Epithelial cell of esophagus (primary cell): ENCODE measurements at regions not wholly inside any gene's neighbourhood (a gene's known extent, or its start where the extent isn't known, plus 50 kb on each side); places are given as distances from the start of the nearest gene placed in this dataset.
A peak's percentile ranks its signal among the peaks of the same experiment; 100 is the strongest.

Experiments
- DNase-seq: peaks from one replicate; pipeline ENCODE4 v3.0.0; 2010; ENCODE audit warnings: low read depth
- H3K4me3 ChIP-seq: 2 replicates; pipeline ENCODE4 v1.5.1; 2011; ENCODE audit warnings: mild to moderate bottlenecking, low read length, control low read depth
- CTCF ChIP-seq: IDR thresholded peaks from 2 replicates; pipeline ENCODE4 v1.5.1; 2011; ENCODE audit warnings: low read depth, mild to moderate bottlenecking, low read length, control low read depth, inconsistent platforms; ENCODE audit not compliant: insufficient read depth; ENCODE audit errors: missing control alignments

DNA sequence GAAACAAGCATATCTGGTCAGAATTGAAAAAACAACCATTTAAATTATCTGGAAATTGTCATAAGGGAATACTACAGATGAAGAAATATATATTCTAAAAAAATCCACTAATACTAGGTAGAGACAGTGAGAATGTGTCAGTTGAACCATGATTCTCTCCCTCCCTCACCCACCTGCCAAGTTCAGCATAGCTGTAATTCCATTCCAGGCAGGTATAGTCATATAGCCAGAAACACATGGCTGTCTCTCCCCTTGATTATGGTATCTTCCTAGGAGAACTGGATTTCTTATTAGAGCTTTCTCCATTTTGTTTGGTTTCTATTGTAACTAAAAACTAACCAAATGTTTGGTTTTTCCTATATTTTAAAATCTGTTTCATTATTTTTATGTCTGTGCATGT is 509.2 kb downstream of the CDH10 start:
- no peak for TF ChIP-seq CTCF
- H3K4me3 ChIP-seq, result no peak overlapping the region
- DNase-seq, result peak; percentile 42

DNA sequence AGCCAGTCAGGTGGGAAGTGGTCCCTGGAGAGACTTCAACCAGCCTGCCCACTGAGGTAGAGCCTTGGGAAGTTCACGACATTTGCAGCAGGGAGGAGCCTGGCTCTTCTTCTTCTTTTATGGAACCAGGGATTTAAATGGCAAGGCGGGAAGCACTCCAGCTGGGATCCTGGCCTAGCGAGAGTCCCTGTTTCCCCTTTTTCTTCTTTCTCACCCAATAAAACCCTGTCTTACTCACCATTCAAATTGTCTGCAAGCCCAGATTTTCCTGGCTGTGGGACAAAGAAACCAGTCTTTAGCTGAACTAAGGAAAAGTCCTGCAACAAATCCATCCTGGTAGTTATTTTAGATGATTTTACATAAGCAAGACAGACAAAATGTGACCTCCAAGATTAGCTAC is 503.7 kb downstream of the CDH10 start:
- DNase-seq, result no peak
- no peak overlapping the region for H3K4me3 ChIP-seq
- no peak for TF ChIP-seq CTCF

DNA sequence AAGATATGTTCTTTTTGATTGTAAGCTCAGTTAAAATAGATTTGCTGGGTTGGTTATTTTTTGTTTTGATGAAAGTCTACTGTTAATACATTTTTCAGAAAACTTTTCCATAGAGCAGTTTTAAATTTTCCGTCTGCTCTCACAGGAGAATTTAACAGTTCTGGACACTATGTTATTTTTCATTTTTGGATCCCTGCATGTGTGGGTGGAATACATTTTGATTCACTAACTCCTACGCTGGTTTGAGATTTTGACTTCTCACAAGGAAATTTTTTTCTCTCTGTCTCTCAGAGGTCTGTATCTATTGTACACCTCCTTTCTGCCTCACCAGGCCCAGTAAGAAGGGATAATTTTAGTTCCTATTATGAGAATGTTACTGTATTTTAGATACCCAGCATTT is 502.4 kb downstream of the CDH10 start:
- TF ChIP-seq CTCF, result no peak
- no peak overlapping the region for H3K4me3 ChIP-seq

GRCh38 chr5:24145806-24146205 is 499.0 kb downstream of the CDH10 start:
- TF ChIP-seq CTCF, result no peak
- DNase-seq, result no peak
- H3K4me3 ChIP-seq, result no peak overlapping the region

More for the DNA sequence above, 502.4 kb downstream of the CDH10 start:
- no peak for DNase-seq

DNA sequence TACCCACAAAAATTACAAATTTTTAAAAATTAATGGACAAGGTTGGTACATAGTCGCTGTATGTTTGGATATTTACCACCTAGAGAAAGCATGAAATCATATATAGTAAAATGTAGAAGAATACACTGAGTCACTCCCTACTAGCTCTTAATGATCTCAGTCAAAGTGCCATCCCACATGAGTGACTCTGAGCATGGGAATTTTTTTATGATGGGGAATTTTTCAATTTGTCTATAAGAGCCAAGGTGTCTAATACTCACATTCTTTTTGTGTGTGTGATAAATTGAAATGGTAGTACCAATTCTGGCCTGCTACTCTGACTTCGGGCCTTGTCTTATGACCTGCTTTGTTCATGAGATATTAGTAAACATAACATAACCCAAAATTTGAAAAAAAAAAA is 483.2 kb downstream of the CDH10 start:
- no peak for TF ChIP-seq CTCF
- peak; percentile 59 for DNase-seq
- H3K4me3 ChIP-seq, result no peak overlapping the region

GRCh38 chr5:24162343-24162742 is 482.4 kb downstream of the CDH10 start:
- peak; percentile 55 for DNase-seq
- H3K4me3 ChIP-seq, result no peak overlapping the region
- TF ChIP-seq CTCF, result no peak

DNA sequence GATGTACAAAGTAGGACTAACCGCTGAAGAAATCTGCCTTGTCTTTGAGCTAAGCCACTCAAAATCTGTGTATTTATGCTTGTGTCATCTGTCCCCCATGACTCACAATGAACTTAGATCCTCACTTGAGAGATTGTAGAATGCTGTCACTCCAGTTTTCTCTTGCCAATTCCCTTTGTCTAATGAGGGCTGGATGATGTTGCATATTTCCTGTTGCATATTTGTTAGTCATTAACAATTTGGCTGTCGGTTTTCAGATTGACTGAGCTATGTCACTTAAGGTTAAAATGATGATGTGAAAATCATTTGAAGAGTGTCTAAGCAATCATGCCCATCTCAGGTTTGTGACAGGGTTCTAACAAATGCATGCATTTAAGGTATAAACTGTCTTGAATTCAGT is 481.7 kb downstream of the CDH10 start:
- DNase-seq, result peak; percentile 85
- no peak overlapping the region for H3K4me3 ChIP-seq
- no peak for TF ChIP-seq CTCF
